ENCODE measurements at regions not wholly inside any gene's neighbourhood (a gene's known extent, or its start where the extent isn't known, plus 50 kb on each side); places are given as distances from the start of the nearest gene placed in this dataset.

- no peak for DNase-seq (ENCODE audit: low read depth)
- no peak overlapping the region for H3K4me3 ChIP-seq (ENCODE audit: low read length)
- no peak for TF ChIP-seq CTCF (conservative IDR thresholded peaks at IDR 0.05; ENCODE audit: low read depth, low read length)
Measured at GRCh38 chr2:6741229-6741628, 124.5 kb downstream of the CMPK2 start.

GRCh38 chr2:6744038-6744437 lies 121.7 kb downstream of the CMPK2 start:
- no peak for TF ChIP-seq CTCF (conservative IDR thresholded peaks at IDR 0.05; ENCODE audit: low read depth, low read length)
- H3K4me3 ChIP-seq (ENCODE audit: low read length) = no peak overlapping the region
- no peak for DNase-seq (ENCODE audit: low read depth)

GRCh38 chr2:6747433-6747832 lies 118.3 kb downstream of the CMPK2 start:
- TF ChIP-seq CTCF (conservative IDR thresholded peaks at IDR 0.05; ENCODE audit: low read depth, low read length) = no peak
- no peak overlapping the region for H3K4me3 ChIP-seq (ENCODE audit: low read length)
- no peak for DNase-seq (ENCODE audit: low read depth)

GRCh38 chr2:6748406-6749067 lies 117.2 kb downstream of the CMPK2 start:
- DNase-seq (ENCODE audit: low read depth) = no peak
- no peak for TF ChIP-seq CTCF (conservative IDR thresholded peaks at IDR 0.05; ENCODE audit: low read depth, low read length)
- H3K4me3 ChIP-seq (ENCODE audit: low read length) = no peak overlapping the region

- no peak overlapping the region for H3K4me3 ChIP-seq (ENCODE audit: low read length)
- no peak for TF ChIP-seq CTCF (conservative IDR thresholded peaks at IDR 0.05; ENCODE audit: low read depth, low read length)
- no peak for DNase-seq (ENCODE audit: low read depth)
Measured at GRCh38 chr2:6749962-6750361, 115.7 kb downstream of the CMPK2 start.

- DNase-seq (ENCODE audit: low read depth) = no peak
- no peak for TF ChIP-seq CTCF (conservative IDR thresholded peaks at IDR 0.05; ENCODE audit: low read depth, low read length)
- H3K4me3 ChIP-seq (ENCODE audit: low read length) = no peak overlapping the region
Measured at GRCh38 chr2:6750411-6751158, 115.1 kb downstream of the CMPK2 start.

GRCh38 chr2:6754419-6754818 lies 111.3 kb downstream of the CMPK2 start:
- DNase-seq (ENCODE audit: low read depth) = no peak
- H3K4me3 ChIP-seq (ENCODE audit: low read length) = no peak overlapping the region
- no peak for TF ChIP-seq CTCF (conservative IDR thresholded peaks at IDR 0.05; ENCODE audit: low read depth, low read length)

All from retinal pigment epithelial cell (primary cell).